ES-I3 (cell line): ENCODE measurements at regions not wholly inside any gene's neighbourhood (a gene's known extent, or its start where the extent isn't known, plus 50 kb on each side); places are given as distances from the start of the nearest gene placed in this dataset.

Experiments used
- H3K36me3 ChIP-seq: 2 replicates; pipeline ENCODE4 v1.6.1; 2013; ENCODE audit warnings: mild to moderate bottlenecking, low read length, control low read depth, moderate library complexity; ENCODE audit not compliant: insufficient read depth
- H3K4me1 ChIP-seq: 2 replicates; pipeline ENCODE4 v1.6.1; 2013; ENCODE audit warnings: mild to moderate bottlenecking, control low read depth, low read length; ENCODE audit not compliant: insufficient read depth
- H3K9ac ChIP-seq: 2 replicates; pipeline ENCODE4 v1.6.1; 2013; ENCODE audit warnings: low read depth, mild to moderate bottlenecking, low read length, moderate library complexity
- H3K9me3 ChIP-seq: 2 replicates; pipeline ENCODE4 v1.6.1; 2013; ENCODE audit warnings: mild to moderate bottlenecking, low read length, moderate library complexity; ENCODE audit not compliant: control insufficient read depth, insufficient read depth

DNA sequence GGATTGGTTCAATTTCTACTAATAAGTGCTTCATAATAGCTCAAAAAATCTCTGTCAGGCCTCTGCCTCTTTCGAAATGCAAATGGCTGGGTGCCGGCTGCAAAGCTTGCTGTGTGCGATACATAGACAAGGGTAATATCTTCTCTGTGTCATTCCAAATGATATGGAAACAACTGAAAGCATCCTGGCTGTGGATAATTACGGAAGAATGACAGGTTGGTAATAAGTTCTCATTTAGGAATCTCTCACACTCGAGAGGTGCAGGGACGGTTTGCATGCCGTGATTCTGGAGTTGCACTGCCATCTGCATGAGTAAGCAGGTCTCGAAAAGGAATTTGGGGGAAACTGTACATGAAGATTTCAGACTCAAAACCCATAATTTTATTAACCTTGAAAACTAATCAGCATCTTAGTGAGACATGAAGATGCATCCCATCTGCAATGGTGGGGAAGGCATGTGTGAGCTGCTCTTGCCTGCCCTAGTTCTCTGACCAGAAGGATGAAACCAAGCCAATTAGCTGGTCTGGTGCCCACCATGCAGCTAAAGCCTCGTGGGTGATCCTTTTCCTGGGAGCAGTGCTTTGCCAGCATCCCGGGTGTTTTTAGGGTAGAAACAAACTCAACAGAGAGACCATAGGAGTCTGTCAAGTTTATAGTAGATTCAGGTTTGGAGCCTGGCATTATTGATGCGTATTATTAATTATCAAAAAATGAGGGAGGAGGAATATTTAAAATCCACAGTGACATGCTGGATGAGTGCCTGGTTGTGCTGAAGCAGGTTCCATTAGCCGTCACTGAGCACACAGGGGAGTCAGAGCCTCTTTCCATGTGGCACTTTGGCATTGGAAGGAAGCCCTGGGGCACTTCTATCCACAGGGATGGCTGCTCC lies 503.6 kb upstream of the MGMT start:
- no peak overlapping the region for H3K9ac ChIP-seq

GRCh38 chr10:128964100-128964403 lies 503.0 kb upstream of the MGMT start:
- H3K4me1 ChIP-seq, result no peaks in the 10 kb centered on the region
- no peaks in the 10 kb centered on the region for H3K36me3 ChIP-seq
- H3K9me3 ChIP-seq, result no peaks in the 10 kb centered on the region
- no peak overlapping the region for H3K9ac ChIP-seq

More for the DNA sequence above, 503.6 kb upstream of the MGMT start:
- no peaks in the 10 kb centered on the region for H3K9me3 ChIP-seq
- no peaks in the 10 kb centered on the region for H3K36me3 ChIP-seq
- H3K4me1 ChIP-seq, result no peaks in the 10 kb centered on the region

DNA sequence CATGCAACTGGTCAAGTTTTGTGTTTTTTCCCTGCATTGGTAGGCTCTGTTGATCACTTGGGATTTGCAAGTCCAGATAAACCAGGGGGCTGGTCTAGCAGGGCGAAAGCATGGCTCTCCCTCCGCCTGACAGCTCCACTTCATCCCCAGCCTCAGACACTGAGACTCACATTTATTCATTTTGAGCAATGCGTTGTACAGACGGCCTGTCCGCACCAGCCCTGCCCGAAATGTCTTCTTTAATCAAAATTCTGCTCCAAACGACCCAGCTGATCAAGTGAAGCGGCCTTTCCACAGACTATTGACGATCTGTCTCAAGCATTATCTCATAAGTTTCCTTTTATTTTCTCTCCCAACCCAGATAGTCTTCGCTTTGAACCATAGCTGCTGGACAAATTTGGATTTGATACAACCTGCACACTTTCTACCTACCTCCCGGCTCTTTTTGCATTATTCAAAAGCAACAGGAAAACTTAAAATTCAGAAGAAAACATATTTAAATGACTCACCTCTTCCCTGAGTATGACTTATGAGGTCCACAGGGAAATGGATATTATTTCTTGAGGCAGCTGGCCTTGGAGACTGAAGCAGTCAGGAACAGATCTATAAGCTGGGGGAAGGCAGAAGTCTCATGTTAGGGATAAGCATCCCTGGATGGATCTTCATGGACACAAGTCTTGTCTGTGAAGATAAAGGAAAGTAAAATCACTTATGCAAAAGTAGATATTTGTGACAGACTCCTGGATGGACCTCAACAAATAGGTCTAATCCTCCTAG lies 498.9 kb upstream of the MGMT start:
- Histone ChIP-seq H3K9ac (no peak overlapping the region), H3K9me3 (no peaks in the 10 kb centered on the region), H3K36me3 (no peaks in the 10 kb centered on the region), H3K4me1 (no peaks in the 10 kb centered on the region)

GRCh38 chr10:128969551-128969950 lies 497.5 kb upstream of the MGMT start:
- Histone ChIP-seq H3K9me3 (no peaks in the 10 kb centered on the region), H3K4me1 (no peaks in the 10 kb centered on the region), H3K9ac (no peak overlapping the region), H3K36me3 (no peaks in the 10 kb centered on the region)

GRCh38 chr10:128971374-128972035 lies 495.5 kb upstream of the MGMT start:
- H3K36me3 ChIP-seq, result no peaks in the 10 kb centered on the region
- H3K4me1 ChIP-seq, result no peaks in the 10 kb centered on the region
- no peak overlapping the region for H3K9ac ChIP-seq
- H3K9me3 ChIP-seq, result no peaks in the 10 kb centered on the region

DNA sequence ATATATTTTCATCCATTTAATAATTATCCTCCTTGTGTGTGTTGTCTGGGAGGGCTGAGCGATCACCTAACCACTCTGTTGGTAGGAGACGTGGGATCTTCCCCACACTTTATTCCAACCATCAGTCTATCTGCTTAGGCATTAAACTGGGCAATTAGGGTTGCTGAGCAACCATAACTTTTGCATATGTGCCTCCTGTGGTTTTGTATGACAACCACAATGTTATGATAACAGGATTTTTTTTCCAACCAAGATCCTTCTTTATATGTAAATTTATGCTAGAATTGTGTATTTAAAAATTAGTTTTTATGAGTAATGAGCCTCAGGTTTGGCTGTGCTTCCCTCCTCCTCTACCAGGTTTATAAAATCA lies 495.0 kb upstream of the MGMT start:
- H3K36me3 ChIP-seq, result no peaks in the 10 kb centered on the region
- H3K4me1 ChIP-seq, result no peaks in the 10 kb centered on the region
- no peak overlapping the region for H3K9ac ChIP-seq
- H3K9me3 ChIP-seq, result no peaks in the 10 kb centered on the region

- Histone ChIP-seq H3K9me3 (no peaks in the 10 kb centered on the region), H3K9ac (no peak overlapping the region), H3K36me3 (no peaks in the 10 kb centered on the region)
Observed at GRCh38 chr10:128973221-128973620, 493.8 kb upstream of the MGMT start.

GRCh38 chr10:128976856-128977255 lies 490.2 kb upstream of the MGMT start:
- no peaks in the 10 kb centered on the region for H3K4me1 ChIP-seq
- H3K36me3 ChIP-seq, result no peaks in the 10 kb centered on the region
- H3K9me3 ChIP-seq, result no peaks in the 10 kb centered on the region
- H3K9ac ChIP-seq, result no peak overlapping the region

More at GRCh38 chr10:128973221-128973620, 493.8 kb upstream of the MGMT start:
- no peaks in the 10 kb centered on the region for H3K4me1 ChIP-seq

DNA sequence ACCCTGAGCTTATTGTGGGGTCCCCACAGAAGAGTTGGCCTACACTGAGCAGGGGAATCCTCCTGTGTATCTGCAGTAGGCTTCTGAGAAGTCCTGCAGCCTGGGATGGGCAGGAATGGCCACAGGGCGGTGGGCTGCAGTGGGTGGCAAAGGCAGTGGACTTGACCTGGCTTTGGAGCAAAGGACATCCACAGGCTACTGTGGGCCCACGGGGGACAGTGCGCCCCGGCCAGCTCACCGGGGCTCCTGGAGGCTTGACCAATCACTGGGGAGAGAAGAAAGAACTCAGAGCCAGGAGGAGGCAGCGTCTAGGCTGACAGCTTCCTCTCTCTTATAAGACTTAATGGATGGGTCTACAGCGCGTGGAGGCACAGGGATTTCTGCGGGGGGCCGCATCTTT lies 488.8 kb upstream of the MGMT start:
- Histone ChIP-seq H3K9ac (no peak overlapping the region), H3K4me1 (no peaks in the 10 kb centered on the region), H3K36me3 (no peaks in the 10 kb centered on the region), H3K9me3 (no peaks in the 10 kb centered on the region)

- no peaks in the 10 kb centered on the region for H3K9me3 ChIP-seq
- H3K4me1 ChIP-seq, result no peaks in the 10 kb centered on the region
- H3K36me3 ChIP-seq, result no peaks in the 10 kb centered on the region
- no peak overlapping the region for H3K9ac ChIP-seq
Observed at GRCh38 chr10:128979405-128979804, 487.6 kb upstream of the MGMT start.

DNA sequence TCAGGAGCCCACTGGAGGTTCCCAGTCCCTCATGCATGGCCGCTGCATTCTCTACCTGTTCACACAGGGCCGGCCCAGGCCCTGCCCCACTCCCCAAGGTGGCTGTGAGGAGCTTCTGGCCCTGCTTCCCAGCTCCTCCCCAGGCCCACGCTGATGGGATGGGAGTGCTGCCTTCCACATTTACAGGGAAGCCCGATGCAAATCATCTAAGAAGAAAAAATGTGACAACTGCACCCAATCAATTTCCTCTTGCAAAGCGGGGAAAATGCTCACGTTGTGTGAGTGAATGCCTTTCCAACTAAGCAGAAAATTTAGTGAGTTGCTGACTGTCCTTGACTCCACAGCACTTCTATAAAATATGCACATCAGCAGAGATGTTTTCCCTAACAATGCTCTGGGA lies 485.8 kb upstream of the MGMT start:
- no peaks in the 10 kb centered on the region for H3K4me1 ChIP-seq
- no peak overlapping the region for H3K9ac ChIP-seq
- no peaks in the 10 kb centered on the region for H3K9me3 ChIP-seq
- H3K36me3 ChIP-seq, result no peaks in the 10 kb centered on the region

DNA sequence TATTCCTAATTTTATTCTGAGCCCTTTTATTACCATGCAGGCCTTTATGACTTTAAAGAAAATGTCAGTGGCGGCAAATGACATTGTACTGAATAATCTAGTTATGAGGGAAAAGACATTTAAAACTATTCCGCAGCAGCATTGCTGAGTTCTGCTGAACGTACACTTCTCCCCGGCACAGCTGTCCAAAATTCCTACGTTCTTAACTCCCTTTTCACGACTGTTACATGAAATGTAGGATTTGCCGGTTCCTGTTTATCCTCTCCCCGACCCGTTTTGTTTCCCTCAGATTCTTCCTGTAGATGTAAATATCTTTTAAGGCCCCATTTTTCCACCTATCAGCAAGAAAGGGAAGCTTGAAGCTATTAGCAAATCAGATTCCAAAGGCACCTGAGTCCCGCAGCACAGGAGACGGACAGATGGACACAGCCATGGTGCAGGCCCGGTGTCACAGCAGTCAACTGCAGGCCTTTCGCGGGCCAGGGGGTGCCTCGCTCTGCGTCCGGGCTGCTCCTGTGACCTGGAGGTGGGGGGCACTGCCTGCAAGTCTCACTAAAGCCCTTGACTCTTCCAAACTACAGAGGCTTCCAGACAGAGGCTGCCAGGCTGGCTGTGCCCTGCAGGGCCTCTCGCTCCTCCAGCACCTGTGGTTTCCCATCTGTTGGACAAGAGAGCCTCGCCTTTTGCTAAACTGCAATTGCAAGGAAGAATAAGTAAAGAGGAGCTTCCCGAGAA lies 485.0 kb upstream of the MGMT start:
- H3K36me3 ChIP-seq, result no peaks in the 10 kb centered on the region
- no peak overlapping the region for H3K9ac ChIP-seq
- H3K9me3 ChIP-seq, result no peaks in the 10 kb centered on the region
- H3K4me1 ChIP-seq, result no peaks in the 10 kb centered on the region

DNA sequence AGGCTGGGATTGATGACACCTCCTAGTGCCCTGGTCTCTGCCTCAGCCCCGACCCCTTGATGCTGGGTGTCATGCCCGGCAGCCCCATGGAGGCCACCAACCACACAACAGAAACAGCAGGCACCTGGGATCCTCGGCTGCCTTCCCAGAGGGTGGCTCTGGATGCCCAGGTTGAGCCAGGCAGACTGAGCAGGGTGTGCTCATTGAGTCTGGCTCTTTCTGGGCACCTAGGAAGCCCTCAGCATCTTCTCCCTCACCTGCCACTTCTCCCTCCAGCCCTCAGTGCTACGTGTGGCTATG lies 484.5 kb upstream of the MGMT start:
- Histone ChIP-seq H3K4me1 (no peaks in the 10 kb centered on the region), H3K36me3 (no peaks in the 10 kb centered on the region), H3K9ac (no peak overlapping the region), H3K9me3 (no peaks in the 10 kb centered on the region)

- H3K4me1 ChIP-seq, result no peaks in the 10 kb centered on the region
- H3K9me3 ChIP-seq, result no peaks in the 10 kb centered on the region
- no peak overlapping the region for H3K9ac ChIP-seq
- no peaks in the 10 kb centered on the region for H3K36me3 ChIP-seq
Observed at GRCh38 chr10:128985036-128985435, 482.0 kb upstream of the MGMT start.
